ENCODE measurements at regions not wholly inside any gene's neighbourhood (a gene's known extent, or its start where the extent isn't known, plus 50 kb on each side); places are given as distances from the start of the nearest gene placed in this dataset.
A peak's percentile ranks its signal among the peaks of the same experiment; 100 is the strongest.

DNA sequence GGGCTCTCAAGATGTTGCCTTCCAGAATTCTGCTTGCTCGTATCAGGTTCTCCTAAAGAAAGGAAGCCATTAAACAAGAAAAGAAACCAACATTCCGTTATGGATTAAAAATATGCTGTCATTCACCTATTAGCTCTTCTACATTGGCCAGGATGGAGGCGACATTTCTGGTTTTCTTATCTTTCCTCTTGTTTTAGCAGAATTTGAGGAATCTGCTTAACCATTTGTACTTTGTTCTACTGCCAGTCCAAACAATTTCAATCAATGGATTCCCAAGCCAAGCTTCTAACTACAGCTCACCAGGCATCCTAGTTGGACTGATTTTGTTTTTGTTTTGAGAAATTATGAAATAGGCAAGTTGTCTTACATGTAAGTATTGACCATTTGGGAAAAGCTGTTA lies 164.6 kb upstream of the TSC22D2 start:
- TF ChIP-seq POLR2AphosphoS5 (IDR thresholded peaks at IDR 0.05), result no peak
- no peak for TF ChIP-seq CTCF (IDR thresholded peaks at IDR 0.05)
- no peak for TF ChIP-seq POLR2A (IDR thresholded peaks at IDR 0.05)
- DNase-seq (ENCODE audit: low spot score), result no peak
- Histone ChIP-seq H3K9me3 (no peaks in the 10 kb centered on the region), H3K36me3 (no peaks in the 10 kb centered on the region), H3K27me3 (replicated peaks; ENCODE audit: insufficient read depth) (no peaks in the 10 kb centered on the region), H3K4me1 (replicated peaks) (no peaks in the 10 kb centered on the region), H3K27ac (no peak overlapping the region), H3K4me3 (no peak overlapping the region)
- 95% methylated on average over 3 of the region's 3 CpGs for WGBS
- intact Hi-C loops (cut with DNase I), result no loop called here

- WGBS, result 24% methylated on average over 3 of the region's 3 CpGs
- Histone ChIP-seq H3K4me1 (replicated peaks) (peaks cover 6% of the 10 kb centered on the region), H3K36me3 (no peaks in the 10 kb centered on the region), H3K27ac (no peak overlapping the region), H3K4me3 (no peak overlapping the region), H3K9me3 (no peaks in the 10 kb centered on the region), H3K27me3 (replicated peaks; ENCODE audit: insufficient read depth) (no peaks in the 10 kb centered on the region)
- no peak for DNase-seq (ENCODE audit: low spot score)
- no peak for TF ChIP-seq CTCF (IDR thresholded peaks at IDR 0.05)
- peak; percentile 7 for TF ChIP-seq POLR2AphosphoS5 (IDR thresholded peaks at IDR 0.05)
- intact Hi-C loops (cut with DNase I), result no loop called here
Observed at GRCh38 chr3:150242220-150242936, 165.7 kb upstream of the TSC22D2 start.

GRCh38 chr3:150240891-150241290 lies 167.2 kb upstream of the TSC22D2 start:
- 66% methylated on average over 2 of the region's 2 CpGs for WGBS
- intact Hi-C loops (cut with DNase I), result no loop called here
- Histone ChIP-seq H3K27me3 (replicated peaks; ENCODE audit: insufficient read depth) (no peaks in the 10 kb centered on the region), H3K4me1 (replicated peaks) (peaks cover 8% of the 10 kb centered on the region), H3K36me3 (no peaks in the 10 kb centered on the region), H3K9me3 (no peaks in the 10 kb centered on the region), H3K27ac (no peak overlapping the region), H3K4me3 (no peak overlapping the region)
- no peak for TF ChIP-seq POLR2AphosphoS5 (IDR thresholded peaks at IDR 0.05)
- TF ChIP-seq POLR2A (IDR thresholded peaks at IDR 0.05), result no peak
- TF ChIP-seq CTCF (IDR thresholded peaks at IDR 0.05), result no peak
- DNase-seq (ENCODE audit: low spot score), result no peak

GRCh38 chr3:150239766-150240165 lies 168.3 kb upstream of the TSC22D2 start:
- WGBS, result 18% methylated on average over 1 of the region's 1 CpG
- Histone ChIP-seq H3K4me1 (replicated peaks) (peaks cover 8% of the 10 kb centered on the region), H3K27me3 (replicated peaks; ENCODE audit: insufficient read depth) (no peaks in the 10 kb centered on the region), H3K9me3 (no peaks in the 10 kb centered on the region), H3K27ac (no peak overlapping the region), H3K4me3 (no peak overlapping the region), H3K36me3 (no peaks in the 10 kb centered on the region)
- DNase-seq (ENCODE audit: low spot score), result no peak
- TF ChIP-seq CTCF (IDR thresholded peaks at IDR 0.05) (no peak), POLR2A (IDR thresholded peaks at IDR 0.05) (no peak), POLR2AphosphoS5 (IDR thresholded peaks at IDR 0.05) (no peak)
- intact Hi-C loops (cut with DNase I), result no loop called here

DNA sequence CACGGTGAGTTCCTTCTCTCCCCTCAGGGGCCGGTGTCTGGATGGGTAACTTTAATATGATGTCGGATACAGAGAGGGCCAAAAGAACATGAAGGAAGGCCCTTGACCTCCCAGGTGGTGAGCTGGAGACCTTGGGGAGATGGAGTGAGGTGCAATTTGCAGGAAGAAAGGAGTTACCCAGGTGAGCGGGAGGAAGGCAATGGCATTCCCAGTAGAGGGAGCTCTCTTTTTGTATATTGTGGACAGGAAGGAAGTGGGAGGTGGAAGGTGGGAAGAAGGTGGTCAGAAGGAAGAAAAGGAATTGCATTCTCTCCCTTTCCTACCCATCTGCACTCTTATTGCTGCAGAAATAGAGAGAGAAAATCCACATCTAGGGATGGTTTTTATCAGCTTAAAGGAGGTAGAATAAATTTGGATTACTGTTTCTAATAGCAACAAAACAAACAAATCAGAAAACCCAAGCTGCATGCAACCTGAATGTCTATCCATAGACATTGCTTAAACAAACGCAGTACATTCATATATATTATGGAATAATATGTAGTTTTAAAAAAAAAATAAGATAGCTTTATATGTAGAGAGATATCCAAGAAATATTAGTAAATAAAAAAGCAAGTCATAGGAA lies 169.0 kb upstream of the TSC22D2 start:
- peaks cover 8% of the 10 kb centered on the region for H3K4me1 ChIP-seq (replicated peaks)
- peak; percentile 24 for DNase-seq (ENCODE audit: low spot score)
- no peaks in the 10 kb centered on the region for H3K27me3 ChIP-seq (replicated peaks; ENCODE audit: insufficient read depth)
- peak overlapping the region in 1 of 2 donors; percentile 15 for H3K4me3 ChIP-seq
- no peaks in the 10 kb centered on the region for H3K36me3 ChIP-seq
- peak overlapping the region; percentile 84 to 86 for H3K27ac ChIP-seq
- no peaks in the 10 kb centered on the region for H3K9me3 ChIP-seq
- intact Hi-C loops (cut with DNase I), result no loop called here
- WGBS, result 51% methylated on average over 5 of the region's 5 CpGs
- peak in 3 of 4 experiments; percentile 13 to 38 (median 33) for TF ChIP-seq CTCF (IDR thresholded peaks at IDR 0.05)
- TF ChIP-seq POLR2AphosphoS5 (IDR thresholded peaks at IDR 0.05), result no peak
